Fibroblast of pulmonary artery (primary cell): ENCODE measurements at regions not wholly inside any gene's neighbourhood (a gene's known extent, or its start where the extent isn't known, plus 50 kb on each side); places are given as distances from the start of the nearest gene placed in this dataset.

Source experiments
- DNase-seq: peaks from one replicate; pipeline ENCODE4 v3.0.0-alpha.2; 2010; ENCODE audit warnings: low read depth
- H3K4me3 ChIP-seq: replicated peaks from 2 replicates; pipeline ENCODE4 v1.5.1; 2011; ENCODE audit warnings: low read depth, mild to moderate bottlenecking, control low read depth, low read length, moderate library complexity
- CTCF ChIP-seq: IDR thresholded peaks from 2 replicates; pipeline ENCODE4 v1.5.1; 2011; ENCODE audit warnings: mild to moderate bottlenecking, control low read depth, low read length, inconsistent platforms; ENCODE audit errors: missing control alignments

GRCh38 chr12:75900226-75900625 is 131.3 kb downstream of the PHLDA1 start:
- no peak for TF ChIP-seq CTCF
- no peak for DNase-seq
- no peak overlapping the region for H3K4me3 ChIP-seq

- no peak for DNase-seq
- no peak overlapping the region for H3K4me3 ChIP-seq
- no peak for TF ChIP-seq CTCF
These were observed 136.4 kb downstream of the PHLDA1 start for GRCh38 chr12:75894965-75895754.

- no peak overlapping the region for H3K4me3 ChIP-seq
- no peak for TF ChIP-seq CTCF
- DNase-seq = no peak
These were observed 137.8 kb downstream of the PHLDA1 start for GRCh38 chr12:75893765-75894164.

- no peak overlapping the region for H3K4me3 ChIP-seq
- no peak for TF ChIP-seq CTCF
- DNase-seq = peak; percentile 62
These were observed 138.7 kb downstream of the PHLDA1 start for GRCh38 chr12:75892731-75893408.

- TF ChIP-seq CTCF = no peak
- DNase-seq = no peak
These were observed 140.5 kb downstream of the PHLDA1 start for GRCh38 chr12:75891072-75891471.

GRCh38 chr12:75890660-75891059 is 140.9 kb downstream of the PHLDA1 start:
- no peak for TF ChIP-seq CTCF
- no peak overlapping the region for H3K4me3 ChIP-seq
- no peak for DNase-seq

More at GRCh38 chr12:75891072-75891471, 140.5 kb downstream of the PHLDA1 start:
- no peak overlapping the region for H3K4me3 ChIP-seq
